ENCODE measurements at regions not wholly inside any gene's neighbourhood (a gene's known extent, or its start where the extent isn't known, plus 50 kb on each side); places are given as distances from the start of the nearest gene placed in this dataset.

DNA sequence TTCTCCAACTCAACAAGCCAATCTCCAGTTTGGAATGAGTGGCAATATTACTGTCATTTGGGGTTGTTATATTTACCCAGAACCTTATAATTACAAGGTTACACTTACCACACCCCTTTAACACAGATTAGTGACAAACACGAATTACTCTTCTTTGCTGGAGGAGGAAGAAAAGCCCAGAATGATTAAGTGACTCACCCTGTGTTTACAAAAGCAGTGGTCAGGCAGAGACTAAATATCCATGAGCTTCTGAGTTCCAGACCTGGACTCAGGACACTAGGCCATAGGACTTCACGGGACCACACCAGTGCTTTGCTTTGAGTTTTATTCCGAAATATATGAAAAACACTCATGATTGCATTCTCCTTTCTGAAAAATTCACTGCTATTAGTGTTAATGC, 370.8 kb downstream of the TLE1 start:
- H3K36me3 ChIP-seq (ENCODE audit: insufficient read depth, low read length): no peaks in the 10 kb centered on the region
- intact Hi-C loops (cut with DNase I, micrococcal nuclease): no loop called here
- Mint-ChIP-seq H3K27ac (no peak overlapping the region), H3K4me3 (no peak overlapping the region), H3K4me1 (ENCODE audit: low read depth) (no peaks in the 10 kb centered on the region), H3K36me3 (ENCODE audit: low read depth) (no peaks in the 10 kb centered on the region), H3K27me3 (no peaks in the 10 kb centered on the region), H3K9me3 (peaks cover 14% of the 10 kb centered on the region)
- TF ChIP-seq, protein P1, sequence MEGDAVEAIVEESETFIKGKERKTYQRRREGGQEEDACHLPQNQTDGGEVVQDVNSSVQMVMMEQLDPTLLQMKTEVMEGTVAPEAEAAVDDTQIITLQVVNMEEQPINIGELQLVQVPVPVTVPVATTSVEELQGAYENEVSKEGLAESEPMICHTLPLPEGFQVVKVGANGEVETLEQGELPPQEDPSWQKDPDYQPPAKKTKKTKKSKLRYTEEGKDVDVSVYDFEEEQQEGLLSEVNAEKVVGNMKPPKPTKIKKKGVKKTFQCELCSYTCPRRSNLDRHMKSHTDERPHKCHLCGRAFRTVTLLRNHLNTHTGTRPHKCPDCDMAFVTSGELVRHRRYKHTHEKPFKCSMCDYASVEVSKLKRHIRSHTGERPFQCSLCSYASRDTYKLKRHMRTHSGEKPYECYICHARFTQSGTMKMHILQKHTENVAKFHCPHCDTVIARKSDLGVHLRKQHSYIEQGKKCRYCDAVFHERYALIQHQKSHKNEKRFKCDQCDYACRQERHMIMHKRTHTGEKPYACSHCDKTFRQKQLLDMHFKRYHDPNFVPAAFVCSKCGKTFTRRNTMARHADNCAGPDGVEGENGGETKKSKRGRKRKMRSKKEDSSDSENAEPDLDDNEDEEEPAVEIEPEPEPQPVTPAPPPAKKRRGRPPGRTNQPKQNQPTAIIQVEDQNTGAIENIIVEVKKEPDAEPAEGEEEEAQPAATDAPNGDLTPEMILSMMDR (IDR thresholded peaks at IDR 0.05): no peak
- ChIA-PET POLR2A (no interaction called here), CTCF (no interaction called here)
- H3K27ac ChIP-seq (ENCODE audit: low read depth in 1 of 2, low read length in 2 of 2): no peak overlapping the region
- H3K9me3 ChIP-seq (ENCODE audit: control insufficient read depth in 1 of 2, insufficient read depth in 1 of 2, low read length in 2 of 2): peaks cover 0 to 8% of the 10 kb centered on the region in 2 experiments
- no peak for ATAC-seq (ENCODE audit: poor library complexity)
- DNase-seq: no peak
- H3K27me3 ChIP-seq (ENCODE audit: control insufficient read depth in 1 of 2, insufficient read depth in 2 of 2, low read length in 2 of 2): no peaks in the 10 kb centered on the region
- no peak overlapping the region for H3K4me3 ChIP-seq (ENCODE audit: low read length)
- no peaks in the 10 kb centered on the region for H3K4me1 ChIP-seq (ENCODE audit: insufficient read depth, low read length)

GRCh38 chr9:81317939-81318338, 371.4 kb downstream of the TLE1 start:
- peaks cover 0 to 8% of the 10 kb centered on the region in 2 experiments for H3K9me3 ChIP-seq (ENCODE audit: control insufficient read depth in 1 of 2, insufficient read depth in 1 of 2, low read length in 2 of 2)
- no peaks in the 10 kb centered on the region for H3K36me3 ChIP-seq (ENCODE audit: insufficient read depth, low read length)
- CTCF ChIA-PET: no interaction called here
- no peak for ATAC-seq (ENCODE audit: poor library complexity)
- peaks cover 12% of the 10 kb centered on the region for H3K9me3 Mint-ChIP-seq
- H3K4me3 ChIP-seq (ENCODE audit: low read length): no peak overlapping the region
- no peaks in the 10 kb centered on the region for H3K27me3 ChIP-seq (ENCODE audit: control insufficient read depth in 1 of 2, insufficient read depth in 2 of 2, low read length in 2 of 2)
- H3K27ac ChIP-seq (ENCODE audit: low read depth in 1 of 2, low read length in 2 of 2): no peak overlapping the region
- intact Hi-C loops (cut with DNase I, micrococcal nuclease): no loop called here
- no peak for DNase-seq
- H3K4me1 Mint-ChIP-seq (ENCODE audit: low read depth): no peaks in the 10 kb centered on the region
- POLR2A ChIA-PET: no interaction called here
- H3K27me3 Mint-ChIP-seq: no peaks in the 10 kb centered on the region
- H3K4me1 ChIP-seq (ENCODE audit: insufficient read depth, low read length): no peaks in the 10 kb centered on the region
- H3K27ac Mint-ChIP-seq: no peak overlapping the region
- no peaks in the 10 kb centered on the region for H3K36me3 Mint-ChIP-seq (ENCODE audit: low read depth)
- TF ChIP-seq, protein P1 (IDR thresholded peaks at IDR 0.05): no peak
- H3K4me3 Mint-ChIP-seq: no peak overlapping the region

GRCh38 chr9:81317223-81317622, 372.1 kb downstream of the TLE1 start:
- H3K4me3 ChIP-seq (ENCODE audit: low read length): no peak overlapping the region
- CTCF ChIA-PET: no interaction called here
- POLR2A ChIA-PET: no interaction called here
- H3K9me3 ChIP-seq (ENCODE audit: control insufficient read depth in 1 of 2, insufficient read depth in 1 of 2, low read length in 2 of 2): peaks cover 0 to 8% of the 10 kb centered on the region in 2 experiments
- no peak overlapping the region for H3K27ac ChIP-seq (ENCODE audit: low read depth in 1 of 2, low read length in 2 of 2)
- Mint-ChIP-seq H3K36me3 (ENCODE audit: low read depth) (no peaks in the 10 kb centered on the region), H3K9me3 (peaks cover 11% of the 10 kb centered on the region), H3K27ac (no peak overlapping the region), H3K4me3 (no peak overlapping the region), H3K4me1 (ENCODE audit: low read depth) (no peaks in the 10 kb centered on the region), H3K27me3 (no peaks in the 10 kb centered on the region)
- no peaks in the 10 kb centered on the region for H3K36me3 ChIP-seq (ENCODE audit: insufficient read depth, low read length)
- TF ChIP-seq, protein P1 (IDR thresholded peaks at IDR 0.05): no peak
- H3K27me3 ChIP-seq (ENCODE audit: control insufficient read depth in 1 of 2, insufficient read depth in 2 of 2, low read length in 2 of 2): no peaks in the 10 kb centered on the region
- intact Hi-C loops (cut with DNase I, micrococcal nuclease): no loop called here
- DNase-seq: no peak
- H3K4me1 ChIP-seq (ENCODE audit: insufficient read depth, low read length): no peaks in the 10 kb centered on the region
- ATAC-seq (ENCODE audit: poor library complexity): no peak

Measured in CD4-positive, alpha-beta T cell (primary cell).